Mucosa of descending colon (tissue), 3 donors: ENCODE measurements at regions not wholly inside any gene's neighbourhood (a gene's known extent, or its start where the extent isn't known, plus 50 kb on each side); places are given as distances from the start of the nearest gene placed in this dataset.

Experiments
- ATAC-seq: fragments of 200-7000 bp; cut with Tn5 transposase; one replicate; pipeline ENCODE4 v1.9.1; 2020; ENCODE audit warnings: mild to moderate bottlenecking, moderate library complexity
- DNase-seq, 3 donors: peaks; one replicate each; pipeline ENCODE4 v3.0.0-alpha.2; 2020
- H3K36me3 ChIP-seq: fragments of 200-600 bp; one replicate; pipeline ENCODE4 v1.8.0; 2021; ENCODE audit warnings: low read depth, mild to moderate bottlenecking
- H3K4me1 ChIP-seq: fragments of 200-600 bp; one replicate; pipeline ENCODE4 v1.8.0; 2021; ENCODE audit warnings: low read depth, mild to moderate bottlenecking
- H3K4me3 ChIP-seq: fragments of 200-600 bp; one replicate; pipeline ENCODE4 v1.8.0; 2021; ENCODE audit warnings: mild to moderate bottlenecking
- H3K9me3 ChIP-seq: fragments of 200-600 bp; one replicate; pipeline ENCODE4 v1.8.0; 2021; ENCODE audit warnings: mild to moderate bottlenecking
- CTCF ChIP-seq: fragments of 200-600 bp; IDR thresholded peaks from one replicate; pipeline ENCODE4 v1.8.0; 2022; ENCODE audit warnings: antibody characterized with exemption, mild to moderate bottlenecking
- intact Hi-C, 2 donors: fragments of 100-400 bp; cut with DNase I in 1 of 2; cut with micrococcal nuclease in 1 of 2; formaldehyde crosslinking; loops; one replicate each; pipeline versions ENCODE4 v1.11.0 to v1.11.1; 2022; cut with DNase I, micrococcal nuclease
- donor health status: DM: no; HTN: no; CAD: no; lungs with moderate emphysema.
- donor health status: DM: no; HTN: no; CAD: no.
- donor health status: DM: no; HTN: yes; CAD: no.

- intact Hi-C loops, result no loop called here
- Histone ChIP-seq H3K4me1 (no peaks in the 10 kb centered on the region), H3K36me3 (no peaks in the 10 kb centered on the region), H3K9me3 (no peaks in the 10 kb centered on the region), H3K4me3 (no peak overlapping the region)
- ATAC-seq (no peak), DNase-seq (no peak)
- TF ChIP-seq CTCF, result no peak
Measured at GRCh38 chr4:135573251-135573650, 1371.7 kb upstream of the PABPC4L start.

GRCh38 chr4:135564090-135564489 lies 1362.5 kb upstream of the PABPC4L start:
- no peak for DNase-seq
- intact Hi-C loops, result no loop called here
- no peak for ATAC-seq

GRCh38 chr4:135553213-135553612 lies 1351.6 kb upstream of the PABPC4L start:
- intact Hi-C loops, result no loop called here
- H3K36me3 ChIP-seq, result no peaks in the 10 kb centered on the region
- ATAC-seq, result no peak
- TF ChIP-seq CTCF, result no peak
- no peak for DNase-seq
- no peaks in the 10 kb centered on the region for H3K9me3 ChIP-seq
- no peaks in the 10 kb centered on the region for H3K4me1 ChIP-seq
- H3K4me3 ChIP-seq, result no peak overlapping the region

More at GRCh38 chr4:135564090-135564489, 1362.5 kb upstream of the PABPC4L start:
- H3K4me1 ChIP-seq, result no peaks in the 10 kb centered on the region
- H3K9me3 ChIP-seq, result no peaks in the 10 kb centered on the region
- no peak overlapping the region for H3K4me3 ChIP-seq
- no peaks in the 10 kb centered on the region for H3K36me3 ChIP-seq
- no peak for TF ChIP-seq CTCF

- DNase-seq, result no peak
- no peak overlapping the region for H3K4me3 ChIP-seq
- intact Hi-C loops, result no loop called here
- H3K36me3 ChIP-seq, result no peaks in the 10 kb centered on the region
- H3K9me3 ChIP-seq, result no peaks in the 10 kb centered on the region
- H3K4me1 ChIP-seq, result no peaks in the 10 kb centered on the region
- no peak for ATAC-seq
- no peak for TF ChIP-seq CTCF
Measured at GRCh38 chr4:135552131-135552530, 1350.5 kb upstream of the PABPC4L start.

- ATAC-seq, result no peak
- DNase-seq, result no peak
- H3K36me3 ChIP-seq, result no peaks in the 10 kb centered on the region
- intact Hi-C loops, result no loop called here
- no peaks in the 10 kb centered on the region for H3K9me3 ChIP-seq
- H3K4me3 ChIP-seq, result no peak overlapping the region
- H3K4me1 ChIP-seq, result no peaks in the 10 kb centered on the region
- no peak for TF ChIP-seq CTCF
Measured at GRCh38 chr4:135548711-135549110, 1347.1 kb upstream of the PABPC4L start.

- TF ChIP-seq CTCF, result no peak
- intact Hi-C loops, result no loop called here
Measured at GRCh38 chr4:135545616-135546317, 1344.2 kb upstream of the PABPC4L start.

More at GRCh38 chr4:135545616-135546317, 1344.2 kb upstream of the PABPC4L start:
- ATAC-seq (no peak), DNase-seq (no peak)
- Histone ChIP-seq H3K9me3 (no peaks in the 10 kb centered on the region), H3K4me3 (no peak overlapping the region), H3K4me1 (no peaks in the 10 kb centered on the region), H3K36me3 (no peaks in the 10 kb centered on the region)
